AG09319 (cell line): ENCODE measurements at regions not wholly inside any gene's neighbourhood (a gene's known extent, or its start where the extent isn't known, plus 50 kb on each side); places are given as distances from the start of the nearest gene placed in this dataset.

ENCODE experiments used
- DNase-seq: peaks from one replicate; pipeline ENCODE4 v3.0.0-alpha.2; 2010; ENCODE audit warnings: low read depth; ENCODE audit errors: extremely low read depth
- TF ChIP-seq, protein P1 (sequence below): IDR thresholded peaks from 2 replicates; pipeline ENCODE4 v1.5.1; 2011; ENCODE audit warnings: low read depth, mild to moderate bottlenecking, inconsistent platforms, low read length, moderate library complexity

- TF ChIP-seq, protein P1, sequence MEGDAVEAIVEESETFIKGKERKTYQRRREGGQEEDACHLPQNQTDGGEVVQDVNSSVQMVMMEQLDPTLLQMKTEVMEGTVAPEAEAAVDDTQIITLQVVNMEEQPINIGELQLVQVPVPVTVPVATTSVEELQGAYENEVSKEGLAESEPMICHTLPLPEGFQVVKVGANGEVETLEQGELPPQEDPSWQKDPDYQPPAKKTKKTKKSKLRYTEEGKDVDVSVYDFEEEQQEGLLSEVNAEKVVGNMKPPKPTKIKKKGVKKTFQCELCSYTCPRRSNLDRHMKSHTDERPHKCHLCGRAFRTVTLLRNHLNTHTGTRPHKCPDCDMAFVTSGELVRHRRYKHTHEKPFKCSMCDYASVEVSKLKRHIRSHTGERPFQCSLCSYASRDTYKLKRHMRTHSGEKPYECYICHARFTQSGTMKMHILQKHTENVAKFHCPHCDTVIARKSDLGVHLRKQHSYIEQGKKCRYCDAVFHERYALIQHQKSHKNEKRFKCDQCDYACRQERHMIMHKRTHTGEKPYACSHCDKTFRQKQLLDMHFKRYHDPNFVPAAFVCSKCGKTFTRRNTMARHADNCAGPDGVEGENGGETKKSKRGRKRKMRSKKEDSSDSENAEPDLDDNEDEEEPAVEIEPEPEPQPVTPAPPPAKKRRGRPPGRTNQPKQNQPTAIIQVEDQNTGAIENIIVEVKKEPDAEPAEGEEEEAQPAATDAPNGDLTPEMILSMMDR = no peak
- DNase-seq = no peak
Measured at GRCh38 chr6:22656706-22657351, 87.5 kb downstream of the HDGFL1 start.

- TF ChIP-seq, protein P1 = no peak
- DNase-seq = no peak
Measured at GRCh38 chr6:22657352-22657980, 88.1 kb downstream of the HDGFL1 start.

DNA sequence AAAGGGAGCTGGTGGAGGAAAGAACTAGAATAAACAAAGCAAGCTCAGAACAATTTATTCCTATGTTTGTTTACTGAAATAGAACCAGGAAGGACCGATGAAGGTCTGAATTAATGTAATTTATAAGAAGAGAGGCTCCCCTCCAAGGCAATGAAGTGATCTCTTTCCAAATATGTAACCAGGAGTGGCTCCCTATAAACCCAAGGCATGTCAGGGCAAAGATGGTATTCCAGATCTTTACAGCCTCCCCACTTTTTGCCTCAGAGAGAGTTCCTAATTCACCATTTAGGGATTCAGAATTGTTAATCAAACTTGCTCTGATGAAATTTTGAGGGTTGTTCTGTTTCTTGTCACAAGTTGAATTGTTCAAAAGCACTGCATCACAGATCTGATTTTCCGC lies 88.8 kb downstream of the HDGFL1 start:
- TF ChIP-seq, protein P1 = no peak
- no peak for DNase-seq

DNA sequence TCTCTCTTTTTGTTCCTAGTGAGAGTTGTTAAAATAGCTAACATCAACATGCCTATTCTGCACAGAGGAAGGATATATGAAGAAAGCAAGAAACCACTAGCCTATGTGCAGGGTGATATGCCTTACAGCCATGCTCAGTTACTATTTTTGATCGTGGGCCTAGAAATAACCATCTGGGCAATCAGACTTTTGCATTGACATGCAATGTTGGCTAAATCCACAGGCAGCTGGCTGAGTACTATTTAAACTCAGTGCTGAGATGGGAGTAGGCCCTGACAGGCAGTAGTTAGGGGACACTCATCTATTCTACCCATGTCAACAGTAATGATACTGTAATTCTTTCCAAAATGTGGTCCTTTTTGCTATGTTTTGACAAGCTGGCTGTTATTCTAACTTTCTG lies 89.6 kb downstream of the HDGFL1 start:
- TF ChIP-seq, protein P1 = no peak
- DNase-seq = no peak

- no peak for DNase-seq
- TF ChIP-seq, protein P1 = no peak
Measured at GRCh38 chr6:22664968-22665367, 95.6 kb downstream of the HDGFL1 start.

DNA sequence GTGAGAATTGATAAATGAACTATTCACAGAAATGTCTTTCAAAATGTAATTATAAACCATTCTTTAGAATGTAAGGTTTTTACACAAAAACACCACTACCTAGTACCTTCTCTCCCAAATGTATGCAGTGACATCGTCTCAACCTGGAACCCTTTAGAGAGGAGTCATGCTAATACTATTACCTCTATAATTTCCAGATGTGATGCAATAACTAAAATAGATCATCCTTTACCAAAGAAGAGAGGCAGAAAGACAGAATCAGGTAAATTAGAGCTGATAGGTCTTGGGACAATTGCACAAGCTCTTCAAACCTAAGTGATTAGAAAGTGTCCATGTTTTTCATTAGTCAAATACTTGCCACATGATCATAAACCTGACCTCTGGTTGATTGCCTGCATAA lies 96.7 kb downstream of the HDGFL1 start:
- TF ChIP-seq, protein P1 = no peak
- DNase-seq = no peak

DNA sequence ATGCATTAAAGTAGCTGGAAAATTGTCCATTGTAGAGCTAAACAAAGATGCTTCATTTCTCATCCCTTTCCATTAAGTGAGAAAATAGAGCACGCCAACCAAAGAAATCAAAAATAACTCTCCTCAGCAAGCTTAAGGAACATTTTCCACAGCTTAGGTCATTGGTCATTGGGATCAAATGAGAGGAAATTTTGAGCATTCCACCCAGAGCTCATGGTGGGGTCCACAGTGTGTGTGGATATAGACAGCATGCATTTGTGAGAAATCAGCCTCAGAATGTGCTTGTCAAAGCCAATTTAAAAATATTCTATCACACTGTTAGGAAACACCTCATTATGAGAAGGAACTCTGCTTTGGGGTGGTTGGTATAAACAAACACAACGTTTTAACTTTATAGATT lies 97.2 kb downstream of the HDGFL1 start:
- TF ChIP-seq, protein P1 = no peak
- DNase-seq = no peak
